Activated CD4-positive, alpha-beta T cell treated with anti-CD3 and anti-CD28 coated beads for 24 hours (primary cell): ENCODE measurements at regions not wholly inside any gene's neighbourhood (a gene's known extent, or its start where the extent isn't known, plus 50 kb on each side); places are given as distances from the start of the nearest gene placed in this dataset.
"Not testable (repeated sequence)": the region's sequence is repeated elsewhere in the genome, so short reads cannot be mapped to it uniquely, and the experiment has no call there.

Experiments
- DNase-seq, 2 donors: peaks; one replicate each; pipeline ENCODE4 v3.0.0-alpha.2; 2020; ENCODE audit warnings: low read depth in 2 of 2

GRCh38 chr10:113493882-113494301, 59.0 kb upstream of the HABP2 start:
- no peak for DNase-seq

GRCh38 chr10:113494761-113495160, 58.1 kb upstream of the HABP2 start:
- DNase-seq = no peak

DNA sequence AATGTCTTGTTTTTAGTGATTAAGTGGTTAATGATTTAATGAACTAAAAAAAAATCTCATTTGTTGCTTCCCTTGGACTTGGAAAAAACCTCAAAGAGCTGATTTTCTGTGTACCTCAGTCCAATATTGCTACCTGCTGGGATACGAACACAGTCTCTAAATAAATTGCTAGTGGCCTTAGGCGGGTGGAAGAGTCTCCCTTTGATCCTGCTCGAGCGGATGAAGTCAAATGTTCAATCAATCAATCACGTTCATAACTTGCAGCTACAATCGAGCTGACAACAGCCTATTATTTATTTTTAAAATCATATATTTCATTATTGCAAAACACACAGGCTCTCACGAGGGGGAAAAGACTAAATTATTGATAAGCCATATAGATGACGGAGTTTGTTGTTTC, 57.3 kb upstream of the HABP2 start:
- DNase-seq = no peak

GRCh38 chr10:113496111-113497109, 56.4 kb upstream of the HABP2 start:
- no peak for DNase-seq

- no peak for DNase-seq
These were observed 55.7 kb upstream of the HABP2 start for GRCh38 chr10:113497198-113497597.

DNA sequence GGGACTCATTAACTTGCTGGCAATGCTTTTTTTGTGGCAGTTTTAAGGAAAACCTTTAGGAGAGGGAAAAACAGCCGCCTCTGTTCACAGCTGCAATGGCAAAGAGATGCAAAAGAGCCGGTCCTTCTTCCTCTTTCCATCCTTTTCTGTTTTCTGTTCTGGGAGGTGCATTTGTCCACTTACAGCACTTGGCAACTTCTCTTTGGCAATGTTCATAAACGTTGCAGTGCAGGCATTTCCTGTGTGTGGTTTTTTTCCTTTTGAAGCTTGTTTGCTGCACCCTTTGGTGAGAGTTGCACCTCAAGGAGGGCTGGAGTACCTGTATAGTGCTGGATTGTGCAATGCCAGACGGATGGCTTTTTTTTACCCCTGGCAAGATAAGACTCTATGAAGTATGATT, 53.9 kb upstream of the HABP2 start:
- no peak for DNase-seq

DNA sequence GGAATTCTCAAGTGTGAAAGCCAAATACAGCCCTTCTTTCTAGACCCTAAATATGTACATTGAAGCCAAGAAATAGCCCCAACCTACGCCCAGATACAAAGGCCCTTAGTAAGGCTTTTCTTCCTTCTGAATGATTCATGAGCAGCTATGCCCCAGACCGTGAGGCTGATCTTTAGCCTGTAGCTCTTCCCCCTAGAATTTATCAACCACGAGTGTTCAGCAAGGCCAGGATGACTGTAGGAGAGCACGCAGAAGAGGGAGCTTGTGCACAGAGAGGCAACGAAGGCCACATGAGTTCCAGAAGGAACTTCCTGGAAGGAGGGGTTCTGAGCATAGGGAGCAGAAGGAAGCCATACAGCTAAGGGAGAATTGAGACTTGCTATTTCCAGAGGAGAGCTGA, 53.0 kb upstream of the HABP2 start:
- no peak for DNase-seq

DNA sequence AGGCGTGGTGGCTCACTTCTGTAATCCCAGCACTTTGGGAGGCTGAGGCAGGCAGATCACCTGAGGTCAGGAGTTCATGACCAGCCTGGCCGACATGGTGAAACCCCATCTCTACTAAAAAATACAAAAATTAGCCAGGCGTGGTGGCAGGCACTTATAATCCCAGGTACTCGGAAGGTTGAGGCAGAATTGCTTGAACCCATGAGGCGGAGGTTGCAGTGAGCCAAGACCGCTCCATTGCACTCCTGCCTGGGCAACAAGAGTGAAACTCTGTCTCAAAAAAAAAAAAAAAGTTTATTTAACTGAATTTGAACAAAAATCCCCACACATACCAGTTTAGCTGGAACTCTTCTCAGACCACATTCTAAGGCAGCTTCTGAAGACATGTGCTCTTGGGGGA, 51.8 kb upstream of the HABP2 start:
- not testable (repeated sequence) for DNase-seq
